ENCODE measurements at regions not wholly inside any gene's neighbourhood (a gene's known extent, or its start where the extent isn't known, plus 50 kb on each side); places are given as distances from the start of the nearest gene placed in this dataset.

DNA sequence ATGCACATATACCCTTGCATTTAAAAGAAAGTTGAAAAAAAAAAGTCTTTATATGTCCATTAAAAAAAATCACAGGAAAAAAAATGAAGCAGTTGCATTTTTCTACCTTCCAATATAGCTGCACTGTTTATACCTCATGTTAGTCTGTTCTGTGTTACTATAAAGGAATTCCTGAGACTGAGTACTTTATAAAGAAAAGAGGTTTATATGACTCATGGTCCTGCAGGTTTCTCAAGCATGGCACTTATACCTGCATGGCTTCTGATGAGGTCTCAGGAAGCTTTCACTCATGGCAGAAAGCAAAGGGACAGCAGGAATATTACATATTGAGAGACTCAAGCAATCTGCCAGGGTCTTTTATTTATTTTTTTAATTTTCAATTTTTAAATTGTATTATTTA lies 277.2 kb upstream of the BCHE start:
- H3K4me3 ChIP-seq (ENCODE audit: low read length in 3 of 3): no peak overlapping the region
- FAIRE-seq: no peak
- H3K27me3 ChIP-seq (ENCODE audit: control insufficient read depth, insufficient read depth, low read length): no peaks in the 10 kb centered on the region
- TF ChIP-seq, protein P1, sequence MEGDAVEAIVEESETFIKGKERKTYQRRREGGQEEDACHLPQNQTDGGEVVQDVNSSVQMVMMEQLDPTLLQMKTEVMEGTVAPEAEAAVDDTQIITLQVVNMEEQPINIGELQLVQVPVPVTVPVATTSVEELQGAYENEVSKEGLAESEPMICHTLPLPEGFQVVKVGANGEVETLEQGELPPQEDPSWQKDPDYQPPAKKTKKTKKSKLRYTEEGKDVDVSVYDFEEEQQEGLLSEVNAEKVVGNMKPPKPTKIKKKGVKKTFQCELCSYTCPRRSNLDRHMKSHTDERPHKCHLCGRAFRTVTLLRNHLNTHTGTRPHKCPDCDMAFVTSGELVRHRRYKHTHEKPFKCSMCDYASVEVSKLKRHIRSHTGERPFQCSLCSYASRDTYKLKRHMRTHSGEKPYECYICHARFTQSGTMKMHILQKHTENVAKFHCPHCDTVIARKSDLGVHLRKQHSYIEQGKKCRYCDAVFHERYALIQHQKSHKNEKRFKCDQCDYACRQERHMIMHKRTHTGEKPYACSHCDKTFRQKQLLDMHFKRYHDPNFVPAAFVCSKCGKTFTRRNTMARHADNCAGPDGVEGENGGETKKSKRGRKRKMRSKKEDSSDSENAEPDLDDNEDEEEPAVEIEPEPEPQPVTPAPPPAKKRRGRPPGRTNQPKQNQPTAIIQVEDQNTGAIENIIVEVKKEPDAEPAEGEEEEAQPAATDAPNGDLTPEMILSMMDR (IDR thresholded peaks at IDR 0.05; ENCODE audit: borderline replicate concordance, extremely low read depth, insufficient read depth): no peak
- H3K4me1 ChIP-seq (ENCODE audit: control insufficient read depth in 2 of 3, insufficient read depth in 2 of 3, low read depth in 1 of 3, low read length in 3 of 3): no peaks in the 10 kb centered on the region
- no peak overlapping the region for H3K9ac ChIP-seq (ENCODE audit: low read length in 3 of 3)
- H3K9me3 ChIP-seq (ENCODE audit: control insufficient read depth in 2 of 3, insufficient read depth in 1 of 3, low read length in 3 of 3): no peaks in the 10 kb centered on the region
- DNase-seq: no peak
- H3K27ac ChIP-seq (ENCODE audit: low read depth in 2 of 2, low read length in 2 of 2): no peak overlapping the region
- intact Hi-C loops (cut with DNase I): no loop called here
- H3K36me3 ChIP-seq (ENCODE audit: control insufficient read depth in 2 of 3, insufficient read depth in 3 of 3, low read length in 3 of 3): no peaks in the 10 kb centered on the region

DNA sequence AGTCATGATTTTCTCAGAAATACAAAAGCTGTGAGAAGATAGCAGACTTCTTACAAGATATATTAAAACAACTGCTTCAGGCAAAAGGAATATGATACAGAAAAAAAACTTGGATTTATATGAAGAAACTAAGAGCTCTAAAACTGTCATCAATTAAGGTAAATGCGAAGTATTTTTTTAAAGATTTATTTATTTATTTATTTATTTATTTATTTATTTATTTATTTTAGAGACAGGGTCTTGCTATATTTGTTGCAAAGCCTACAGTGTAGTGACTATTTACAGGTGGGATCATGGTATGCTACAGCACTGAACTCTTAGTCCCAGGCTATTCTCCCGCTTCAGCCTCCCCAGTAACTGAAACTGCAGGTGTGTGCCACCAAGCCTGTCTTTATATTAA lies 274.3 kb upstream of the BCHE start:
- FAIRE-seq (no peak), DNase-seq (no peak)
- Histone ChIP-seq H3K4me1 (ENCODE audit: control insufficient read depth in 2 of 3, insufficient read depth in 2 of 3, low read depth in 1 of 3, low read length in 3 of 3) (no peaks in the 10 kb centered on the region), H3K36me3 (ENCODE audit: control insufficient read depth in 2 of 3, insufficient read depth in 3 of 3, low read length in 3 of 3) (no peaks in the 10 kb centered on the region), H3K27me3 (ENCODE audit: control insufficient read depth, insufficient read depth, low read length) (no peaks in the 10 kb centered on the region), H3K9ac (ENCODE audit: low read length in 3 of 3) (no peak overlapping the region), H3K9me3 (ENCODE audit: control insufficient read depth in 2 of 3, insufficient read depth in 1 of 3, low read length in 3 of 3) (no peaks in the 10 kb centered on the region), H3K27ac (ENCODE audit: low read depth in 2 of 2, low read length in 2 of 2) (no peak overlapping the region), H3K4me3 (ENCODE audit: low read length in 3 of 3) (no peak overlapping the region)
- TF ChIP-seq, protein P1 (IDR thresholded peaks at IDR 0.05; ENCODE audit: borderline replicate concordance, extremely low read depth, insufficient read depth): no peak
- intact Hi-C loops (cut with DNase I): no loop called here

DNA sequence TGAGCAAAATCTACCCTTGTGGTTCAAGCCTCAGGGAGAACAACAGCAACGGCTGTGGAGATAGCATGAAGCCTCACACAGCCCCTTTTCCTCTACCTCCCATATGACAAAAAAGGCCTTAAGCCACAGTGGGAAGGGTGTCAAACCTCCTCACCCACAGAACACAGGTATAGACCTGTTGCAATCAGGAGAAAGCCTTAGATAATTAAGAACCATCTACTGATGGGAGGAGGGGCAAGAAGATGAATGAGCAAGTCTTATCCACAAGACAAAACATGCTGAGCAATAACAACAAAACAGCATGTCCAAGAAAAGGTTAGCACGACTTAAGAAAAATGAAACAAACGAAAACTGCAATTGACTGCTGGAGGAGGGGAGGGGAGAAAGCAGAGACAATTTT lies 272.9 kb upstream of the BCHE start:
- Histone ChIP-seq H3K4me1 (ENCODE audit: control insufficient read depth in 2 of 3, insufficient read depth in 2 of 3, low read depth in 1 of 3, low read length in 3 of 3) (no peaks in the 10 kb centered on the region), H3K27ac (ENCODE audit: low read depth in 2 of 2, low read length in 2 of 2) (no peak overlapping the region), H3K9ac (ENCODE audit: low read length in 3 of 3) (no peak overlapping the region), H3K36me3 (ENCODE audit: control insufficient read depth in 2 of 3, insufficient read depth in 3 of 3, low read length in 3 of 3) (no peaks in the 10 kb centered on the region), H3K4me3 (ENCODE audit: low read length in 3 of 3) (no peak overlapping the region), H3K27me3 (ENCODE audit: control insufficient read depth, insufficient read depth, low read length) (no peaks in the 10 kb centered on the region), H3K9me3 (ENCODE audit: control insufficient read depth in 2 of 3, insufficient read depth in 1 of 3, low read length in 3 of 3) (no peaks in the 10 kb centered on the region)
- TF ChIP-seq, protein P1 (IDR thresholded peaks at IDR 0.05; ENCODE audit: borderline replicate concordance, extremely low read depth, insufficient read depth): no peak
- intact Hi-C loops (cut with DNase I): no loop called here
- DNase-seq: no peak
- FAIRE-seq: no peak

DNA sequence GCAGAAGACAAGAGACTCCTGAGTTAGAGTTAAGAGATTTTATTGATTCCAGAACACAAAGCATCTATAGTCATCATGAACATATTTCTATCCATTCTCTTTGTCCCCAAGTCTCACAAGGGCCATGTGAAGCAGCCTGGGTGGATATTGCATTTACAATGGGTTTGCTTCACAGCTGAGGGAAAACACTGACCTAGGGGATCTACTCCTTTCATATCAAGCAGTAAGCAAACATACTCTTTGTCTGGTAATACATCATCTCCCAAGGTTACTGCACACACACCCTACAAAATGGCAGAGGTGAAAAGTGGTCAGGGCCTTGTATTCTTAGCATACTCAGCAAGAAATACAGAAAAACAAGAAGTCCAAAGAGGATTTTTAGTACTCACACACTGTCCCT lies 267.7 kb upstream of the BCHE start:
- TF ChIP-seq, protein P1 (IDR thresholded peaks at IDR 0.05; ENCODE audit: borderline replicate concordance, extremely low read depth, insufficient read depth): no peak
- DNase-seq (no peak), FAIRE-seq (no peak)
- Histone ChIP-seq H3K4me3 (ENCODE audit: low read length in 3 of 3) (no peak overlapping the region), H3K9me3 (ENCODE audit: control insufficient read depth in 2 of 3, insufficient read depth in 1 of 3, low read length in 3 of 3) (no peaks in the 10 kb centered on the region), H3K27me3 (ENCODE audit: control insufficient read depth, insufficient read depth, low read length) (no peaks in the 10 kb centered on the region), H3K9ac (ENCODE audit: low read length in 3 of 3) (no peak overlapping the region), H3K4me1 (ENCODE audit: control insufficient read depth in 2 of 3, insufficient read depth in 2 of 3, low read depth in 1 of 3, low read length in 3 of 3) (no peaks in the 10 kb centered on the region), H3K36me3 (ENCODE audit: control insufficient read depth in 2 of 3, insufficient read depth in 3 of 3, low read length in 3 of 3) (no peaks in the 10 kb centered on the region), H3K27ac (ENCODE audit: low read depth in 2 of 2, low read length in 2 of 2) (no peak overlapping the region)
- intact Hi-C loops (cut with DNase I): no loop called here
